ENCODE measurements at regions not wholly inside any gene's neighbourhood (a gene's known extent, or its start where the extent isn't known, plus 50 kb on each side); places are given as distances from the start of the nearest gene placed in this dataset.
A peak's percentile ranks its signal among the peaks of the same experiment; 100 is the strongest.
"Not testable (repeated sequence)": the region's sequence is repeated elsewhere in the genome, so short reads cannot be mapped to it uniquely, and the experiment has no call there.

DNA sequence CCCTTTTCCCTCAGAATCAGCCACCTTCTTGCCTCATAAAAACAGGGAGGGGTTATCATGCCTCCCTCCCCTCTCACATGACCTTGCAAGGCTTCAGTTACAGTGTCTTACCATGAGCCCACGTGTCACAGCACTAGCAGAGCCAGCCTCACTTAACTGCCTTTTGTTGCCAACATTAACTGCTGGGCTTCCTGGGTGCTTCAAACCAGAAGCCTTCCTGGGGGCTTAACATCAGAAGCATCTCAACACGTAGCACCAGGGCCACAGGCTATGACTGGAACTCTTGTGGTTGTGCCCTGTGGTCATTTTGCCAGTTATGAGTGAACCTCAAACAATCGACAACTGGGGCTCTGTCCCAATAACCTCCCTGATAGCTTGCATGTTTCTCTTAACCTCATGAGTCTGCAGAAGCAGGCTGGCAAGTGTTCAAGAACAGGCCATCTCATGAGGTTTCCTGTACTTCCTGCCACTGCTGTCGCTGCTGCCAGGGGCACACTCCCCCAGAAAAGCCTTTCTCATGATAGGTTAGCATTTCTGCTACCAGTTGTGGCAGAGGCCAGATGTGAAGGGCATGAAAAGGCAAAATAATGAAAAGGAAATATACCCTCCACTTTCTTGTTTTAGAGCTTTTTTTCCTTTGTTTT, 132.2 kb downstream of the GLUL start:
- peak; percentile 19 for DNase-seq

DNA sequence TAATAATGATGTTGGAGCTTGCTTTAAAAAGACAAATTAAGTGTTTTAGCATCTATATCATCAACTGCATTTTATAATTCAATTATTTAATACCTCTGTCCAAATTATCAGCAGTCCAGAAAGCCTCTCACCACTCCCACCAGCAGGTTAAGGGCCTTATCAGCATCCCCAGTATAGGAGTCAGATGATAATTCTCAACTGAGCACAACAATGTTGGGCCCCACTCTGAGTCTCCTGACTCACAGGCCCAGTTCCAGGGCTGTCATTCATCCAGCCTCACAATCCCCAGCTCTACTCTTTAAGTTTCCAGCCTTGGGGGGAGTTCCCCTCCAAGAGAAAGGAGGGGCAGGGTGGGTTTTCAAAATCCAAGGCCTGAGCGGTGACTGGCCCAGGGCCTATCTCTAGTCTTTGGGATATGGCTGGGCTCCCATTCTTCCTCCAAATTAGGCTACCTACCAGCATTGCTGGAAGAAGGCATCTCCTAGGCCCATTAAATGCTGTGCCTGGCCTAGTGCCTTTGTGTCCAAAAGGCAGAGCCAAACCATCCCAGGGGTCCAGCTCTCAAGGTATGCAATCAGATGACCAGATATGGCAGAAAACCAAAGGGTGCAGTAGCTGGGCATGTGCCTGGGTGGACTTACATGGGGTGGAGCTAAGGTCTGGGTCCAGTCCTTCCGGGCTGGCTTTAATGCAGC, 134.1 kb downstream of the GLUL start:
- no peak for DNase-seq

DNA sequence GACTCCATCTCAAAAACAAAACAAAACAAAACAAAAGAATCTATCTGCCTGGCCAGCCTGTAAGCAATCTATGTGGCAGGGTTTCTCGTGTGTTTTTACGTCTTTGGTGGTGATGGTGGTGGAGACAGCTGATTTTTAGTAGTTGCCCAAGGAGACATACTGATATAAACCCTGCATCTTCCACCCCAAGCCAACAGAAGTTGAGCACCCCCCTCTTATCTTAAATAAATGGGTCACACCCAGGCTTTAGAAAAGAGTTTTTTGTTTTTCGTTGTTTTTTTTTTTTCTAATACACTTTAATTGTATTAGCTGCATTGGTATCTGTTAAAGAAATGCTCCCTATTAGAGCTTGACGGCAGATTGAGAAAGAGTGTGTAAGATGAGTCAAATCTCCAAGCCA, 134.7 kb downstream of the GLUL start:
- no peak for DNase-seq

DNA sequence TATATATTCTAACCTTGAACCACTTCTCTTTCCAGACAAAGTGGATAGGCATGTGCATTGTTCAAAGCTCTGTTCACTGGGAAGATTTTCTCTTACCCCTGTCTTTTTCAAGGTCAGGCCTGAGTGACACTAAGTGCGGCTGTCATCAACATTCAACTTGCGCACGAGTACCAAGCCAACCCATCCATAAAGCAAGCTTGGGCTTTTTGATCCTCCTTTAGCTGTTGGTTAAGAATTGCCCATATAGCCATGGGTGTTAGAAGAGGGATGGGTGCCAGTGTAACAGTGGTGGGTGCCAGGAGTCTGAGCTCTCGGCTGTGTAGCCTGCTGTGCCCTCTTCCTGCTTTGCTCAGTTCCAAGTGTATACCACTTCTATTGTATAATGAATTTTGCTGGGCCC, 136.1 kb downstream of the GLUL start:
- no peak for DNase-seq

DNA sequence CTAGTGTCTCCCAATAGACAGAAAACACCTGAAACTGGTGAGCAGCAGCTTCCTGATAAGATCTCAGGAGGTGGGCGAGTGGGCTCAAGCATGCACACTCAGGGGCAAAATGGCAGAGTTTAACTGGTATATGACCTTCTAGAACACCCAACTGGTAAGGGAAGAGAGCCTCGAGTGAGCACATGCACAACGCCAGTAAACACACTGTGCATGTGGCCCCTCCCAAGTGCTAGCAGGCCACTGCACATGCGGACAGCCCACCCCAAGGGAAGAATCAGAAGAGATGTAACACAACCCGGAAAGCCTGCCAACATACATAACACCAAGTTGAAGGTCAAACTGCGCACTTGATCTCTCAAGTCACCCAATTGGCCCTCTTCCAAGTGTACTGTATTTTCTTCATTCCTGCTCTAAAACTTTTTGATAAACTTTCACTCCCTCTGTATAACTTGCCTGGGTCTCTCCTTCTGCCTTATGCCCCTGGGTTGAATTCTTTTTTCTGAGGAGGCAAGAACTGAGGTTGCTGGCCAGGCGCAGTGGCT, 138.2 kb downstream of the GLUL start:
- no peak for DNase-seq

DNA sequence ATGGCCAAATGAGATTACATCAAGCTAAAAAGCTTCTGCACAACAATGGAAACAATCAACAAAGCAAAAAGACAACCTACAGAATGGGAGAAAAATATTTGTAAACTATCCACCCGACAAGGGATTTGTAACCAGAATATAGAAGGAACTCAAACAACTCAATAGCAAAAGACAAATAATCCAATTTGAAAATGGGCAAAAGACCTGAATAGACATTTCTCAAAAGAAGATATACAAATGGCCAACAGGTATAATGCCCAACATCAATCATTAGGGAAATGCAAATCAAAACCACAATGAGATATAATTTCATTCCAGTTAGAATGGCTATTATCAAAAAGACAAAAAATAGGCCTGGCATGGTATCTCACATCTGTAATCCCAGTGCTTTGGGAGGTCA, 140.0 kb downstream of the GLUL start:
- no peak for DNase-seq

DNA sequence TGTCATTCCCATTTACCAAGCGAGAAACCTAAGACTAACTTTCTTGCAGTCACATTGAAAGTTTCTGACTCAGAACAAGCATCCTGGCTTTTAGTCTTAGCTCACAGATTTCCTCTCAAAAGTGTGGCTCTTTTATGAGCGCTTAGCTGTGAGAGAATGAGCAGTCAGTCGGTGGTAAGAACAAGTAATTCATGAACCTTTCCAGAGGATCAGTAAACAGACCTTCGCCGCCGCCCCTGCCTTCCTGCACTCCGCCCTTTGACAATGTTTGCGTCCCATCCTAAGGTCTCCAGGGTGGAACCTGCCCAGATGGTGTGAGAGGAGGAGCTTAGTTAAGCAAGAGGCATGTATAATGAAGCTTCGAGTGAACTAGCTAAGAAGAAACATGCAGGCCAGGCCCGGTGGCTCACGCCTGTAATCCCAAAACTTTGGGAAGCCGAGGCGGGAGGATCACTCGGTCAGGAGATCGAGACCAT, 142.4 kb downstream of the GLUL start:
- peak; percentile 21 for DNase-seq

DNA sequence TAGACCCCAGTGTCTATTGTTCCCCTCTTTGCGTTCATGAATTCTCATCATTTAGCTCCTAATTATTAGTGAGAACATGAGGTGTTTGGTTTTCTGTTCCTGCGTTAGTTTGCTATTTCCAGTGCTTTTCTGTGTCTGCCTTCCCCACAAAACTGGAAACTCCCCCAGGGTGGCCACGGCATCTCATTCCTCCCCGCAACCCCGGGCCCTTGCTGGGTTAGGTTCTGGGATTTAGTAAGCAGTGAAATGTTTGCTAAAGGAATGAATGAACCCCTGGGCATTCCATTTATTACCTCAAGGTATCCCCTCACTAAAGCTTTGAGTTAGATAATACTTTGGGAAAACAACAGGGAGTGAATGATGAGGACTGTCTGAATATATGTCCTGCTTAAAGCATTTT, 142.9 kb downstream of the GLUL start:
- DNase-seq: no peak

DNA sequence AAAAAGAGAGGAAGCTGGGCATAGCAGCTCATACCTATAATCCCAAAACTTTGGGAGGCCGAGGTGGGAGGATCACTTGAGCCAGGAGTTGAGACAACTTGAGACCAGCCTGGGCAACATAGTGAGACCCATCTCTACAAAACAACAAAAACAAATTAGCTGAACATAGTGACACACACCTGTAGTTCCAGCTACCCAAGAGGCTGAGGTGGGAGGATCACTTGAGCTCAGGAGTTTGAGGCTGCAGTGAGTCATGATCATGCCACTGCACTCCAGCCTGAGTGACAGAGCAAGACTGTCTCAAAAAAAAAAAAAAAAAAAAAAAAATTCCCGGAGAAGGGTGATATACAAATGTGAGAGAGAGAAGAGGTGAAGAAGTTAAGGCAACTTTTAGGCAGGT, 143.8 kb downstream of the GLUL start:
- DNase-seq: not testable (repeated sequence)

DNA sequence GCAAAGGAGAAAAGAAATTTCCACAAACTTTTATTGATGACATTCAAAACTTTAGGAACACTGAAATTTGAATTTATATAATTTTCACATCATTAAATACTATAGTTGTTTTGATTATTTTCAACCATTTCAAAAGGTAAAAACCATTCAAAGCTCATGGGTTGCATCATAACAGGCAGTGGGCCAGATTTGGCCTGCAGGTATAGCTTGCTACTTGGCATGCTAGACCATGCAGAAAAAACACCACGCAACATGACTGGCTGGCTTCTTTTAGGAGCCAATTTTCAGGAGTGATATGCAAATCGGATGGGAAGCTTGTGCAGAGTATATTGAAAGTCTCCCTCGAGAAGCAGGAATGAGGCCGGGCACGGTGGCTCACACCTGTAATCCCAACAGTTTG, 144.8 kb downstream of the GLUL start:
- no peak for DNase-seq

DNA sequence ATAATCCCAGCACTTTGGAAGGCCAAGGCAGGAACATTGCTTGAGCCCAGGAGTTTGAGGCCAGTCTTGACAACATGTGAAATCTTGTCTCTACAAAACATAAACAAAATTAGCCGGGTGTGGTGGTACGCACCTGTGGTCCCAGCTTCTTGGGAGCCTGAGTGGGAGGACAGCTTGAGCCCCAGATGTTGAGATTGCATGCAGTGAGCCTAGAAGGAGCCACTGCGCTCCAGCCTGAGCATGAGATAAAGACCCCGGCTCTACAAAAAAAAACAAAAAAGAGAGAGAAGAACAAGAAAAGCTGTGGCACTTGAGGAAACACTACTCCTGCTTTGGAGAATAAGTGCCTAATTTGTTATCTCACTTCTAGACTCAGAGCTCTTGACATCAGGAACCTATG, 146.6 kb downstream of the GLUL start:
- DNase-seq: no peak

DNA sequence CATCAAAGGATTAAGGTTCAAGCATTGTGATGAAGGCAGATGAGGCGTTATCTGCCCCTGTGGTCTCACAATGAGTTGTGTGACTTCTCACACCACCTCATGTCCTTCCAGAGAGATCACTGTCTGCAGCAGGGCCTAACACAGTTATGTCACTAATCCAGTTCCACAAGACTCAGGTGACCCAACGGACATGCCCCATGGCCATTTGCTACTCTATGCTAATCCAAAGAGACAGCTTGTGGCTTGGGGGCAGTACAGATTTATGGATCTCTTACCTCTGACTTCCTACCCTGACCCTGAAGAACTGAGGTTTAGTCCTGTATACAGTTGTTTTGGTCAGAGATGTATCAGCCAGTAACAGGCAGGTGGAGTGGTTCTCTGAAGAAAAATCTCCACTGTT, 147.1 kb downstream of the GLUL start:
- DNase-seq: no peak

DNA sequence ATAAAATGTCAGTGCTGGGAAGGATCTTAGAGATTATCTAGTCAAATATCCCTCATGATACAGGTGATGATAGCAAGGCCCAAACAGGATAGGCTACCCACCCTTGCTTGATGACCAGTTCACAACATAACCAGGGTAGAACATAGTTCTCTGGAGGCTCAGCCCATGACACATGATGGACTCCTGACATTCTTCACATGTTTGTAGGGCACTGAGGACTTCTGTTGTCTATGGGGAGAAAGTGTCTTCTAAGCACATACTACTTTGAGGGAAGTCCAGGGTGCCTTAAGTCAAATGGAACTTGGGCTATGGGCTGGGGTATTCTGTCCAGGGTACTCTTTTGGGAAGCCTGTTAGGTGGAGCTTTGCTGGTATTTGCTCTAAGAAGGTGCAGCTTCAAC, 148.9 kb downstream of the GLUL start:
- no peak for DNase-seq

DNA sequence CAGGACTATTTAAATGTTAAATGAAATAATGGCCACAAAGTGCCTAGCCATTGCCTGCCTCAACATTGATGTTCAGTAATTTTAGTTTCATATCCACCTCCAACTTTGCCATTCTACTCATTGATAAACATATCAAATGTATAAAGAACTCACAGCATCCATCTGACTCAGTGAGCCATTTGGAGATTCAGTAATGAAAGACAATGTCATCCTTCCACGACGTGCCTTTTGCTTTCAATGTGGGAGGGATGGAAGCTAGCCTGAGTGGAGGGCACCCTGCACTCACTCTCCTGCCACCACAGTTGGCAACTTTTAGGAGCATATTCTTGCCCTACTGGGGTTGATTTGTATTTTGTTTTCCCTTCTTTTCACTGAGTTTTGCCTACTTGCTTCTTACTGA, 151.5 kb downstream of the GLUL start:
- DNase-seq: no peak

DNA sequence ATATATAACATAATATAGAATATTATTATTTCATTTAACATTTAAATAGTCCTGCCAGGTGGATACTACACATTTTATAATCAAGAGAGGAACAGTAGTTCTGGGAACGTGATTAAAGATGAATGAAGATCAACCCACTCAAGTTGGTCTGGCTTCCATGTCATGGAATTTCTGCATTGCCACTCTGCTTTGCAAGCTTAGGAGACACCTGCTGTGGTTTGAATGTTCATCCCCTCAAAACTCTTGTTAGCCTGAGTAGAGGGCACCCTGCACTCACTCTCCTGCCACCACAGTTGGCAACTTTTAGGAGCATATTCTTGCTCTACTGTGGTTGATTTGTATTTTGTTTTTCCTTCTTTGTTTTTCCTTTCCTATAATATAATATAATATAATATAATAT, 153.2 kb downstream of the GLUL start:
- no peak for DNase-seq

DNA sequence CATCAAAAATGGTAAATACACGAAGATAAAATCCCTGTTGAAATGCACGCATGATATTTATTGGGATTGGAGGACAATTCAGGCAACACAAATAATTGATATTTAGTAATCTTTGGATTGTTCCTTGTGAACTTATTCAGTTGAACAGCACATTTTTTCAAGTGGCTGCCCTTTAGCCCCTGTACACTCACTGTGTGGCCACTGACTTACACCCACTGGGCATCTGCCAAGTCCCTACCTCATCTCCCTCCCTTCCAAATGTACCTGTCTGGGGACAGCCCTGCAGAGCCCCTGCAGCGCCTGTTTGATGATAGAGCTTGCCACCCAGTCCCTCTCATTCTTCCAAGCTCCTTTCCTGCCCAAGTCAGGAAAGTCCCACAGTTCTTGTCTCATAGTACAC, 154.3 kb downstream of the GLUL start:
- DNase-seq: no peak

DNA sequence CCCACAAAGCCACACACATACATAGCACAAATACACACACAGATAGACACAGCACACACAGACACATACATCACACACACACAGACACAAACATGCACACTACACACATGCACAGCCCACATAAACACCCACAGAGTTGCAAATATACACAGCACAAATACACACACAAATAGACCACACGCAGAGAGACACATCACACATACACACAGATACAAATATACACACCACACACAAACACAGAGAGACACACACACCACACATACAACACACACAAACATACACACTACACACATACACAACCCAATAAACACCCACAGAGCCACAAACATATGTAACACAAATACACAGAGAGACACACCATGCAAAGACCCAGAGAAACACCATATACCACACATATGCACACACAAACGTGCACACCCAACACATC, 154.9 kb downstream of the GLUL start:
- DNase-seq: no peak

DNA sequence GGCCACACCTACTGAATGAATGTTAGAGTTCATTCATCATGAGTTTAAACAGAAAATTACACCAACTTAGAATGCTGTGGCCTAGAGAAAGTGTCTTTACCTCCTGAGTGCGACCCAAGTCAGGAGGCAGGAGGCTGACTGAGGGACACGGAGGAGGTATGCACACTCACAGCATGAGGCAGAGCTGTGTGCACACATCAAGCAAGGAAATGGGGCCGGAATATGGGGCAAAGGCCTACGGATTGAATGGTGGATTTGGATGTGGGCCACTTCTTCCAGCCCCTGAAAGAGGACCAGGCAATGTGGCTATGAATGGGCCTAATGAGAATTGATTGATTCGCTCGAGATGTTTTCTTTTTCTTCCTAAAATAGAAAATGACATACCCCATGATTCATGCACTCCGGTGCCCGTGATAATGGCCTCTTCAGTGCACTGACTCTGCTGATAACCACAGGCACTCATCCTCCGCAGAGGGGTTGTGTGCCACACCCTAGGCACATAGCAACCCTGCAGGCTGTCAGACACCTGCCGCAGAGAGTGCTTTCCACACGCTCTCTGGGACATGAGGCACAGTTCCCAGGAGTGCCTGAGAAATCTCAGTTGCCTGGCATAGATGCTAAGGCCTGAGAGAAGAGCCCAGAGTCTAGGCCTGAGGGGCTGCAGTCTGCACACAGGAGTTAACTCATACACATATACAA, 155.5 kb downstream of the GLUL start:
- DNase-seq: no peak

DNA sequence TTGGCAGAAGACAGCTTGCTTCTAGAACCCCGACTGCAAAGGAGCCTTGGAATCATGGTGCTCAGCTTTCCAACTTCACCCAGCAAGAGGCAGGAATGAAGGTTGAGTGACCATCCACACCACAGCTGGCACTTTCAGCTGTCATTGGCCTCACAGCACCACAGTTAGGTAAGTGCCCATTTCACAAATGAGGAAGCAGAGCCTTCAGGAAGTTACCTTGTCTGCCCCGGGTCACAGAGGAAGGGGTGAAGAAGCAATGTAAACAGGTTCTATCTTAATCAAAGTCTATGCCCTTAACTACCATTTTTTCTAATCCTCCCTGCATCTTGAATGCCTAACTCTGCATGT, 156.0 kb downstream of the GLUL start:
- no peak for DNase-seq

DNA sequence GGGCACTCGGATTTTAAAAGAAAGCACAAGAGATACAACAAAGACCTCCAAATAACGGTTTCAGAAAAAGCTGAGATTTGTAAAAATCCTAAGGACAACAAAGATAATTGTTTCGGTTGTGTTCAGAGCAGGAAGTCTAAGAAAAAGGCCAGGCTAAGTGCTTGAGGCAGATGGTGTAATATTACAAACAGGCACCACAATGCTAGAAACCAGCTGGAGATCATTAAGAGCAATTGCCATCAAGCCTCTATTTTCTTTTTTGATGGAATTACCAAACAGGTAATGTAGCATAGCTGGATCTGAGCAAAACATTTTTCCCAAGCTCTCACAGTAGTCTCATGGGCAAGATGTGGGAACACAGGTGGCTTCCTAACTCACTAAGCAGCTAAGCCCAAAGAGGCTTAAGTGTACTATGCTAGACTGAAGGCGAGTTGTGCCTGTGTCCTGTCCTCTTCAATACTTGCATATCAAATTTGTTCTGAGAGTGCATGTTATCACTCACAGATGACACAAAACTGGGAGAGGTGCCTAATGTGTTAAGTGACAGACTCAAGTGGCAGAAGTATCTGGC, 161.6 kb downstream of the GLUL start:
- DNase-seq: no peak

DNA sequence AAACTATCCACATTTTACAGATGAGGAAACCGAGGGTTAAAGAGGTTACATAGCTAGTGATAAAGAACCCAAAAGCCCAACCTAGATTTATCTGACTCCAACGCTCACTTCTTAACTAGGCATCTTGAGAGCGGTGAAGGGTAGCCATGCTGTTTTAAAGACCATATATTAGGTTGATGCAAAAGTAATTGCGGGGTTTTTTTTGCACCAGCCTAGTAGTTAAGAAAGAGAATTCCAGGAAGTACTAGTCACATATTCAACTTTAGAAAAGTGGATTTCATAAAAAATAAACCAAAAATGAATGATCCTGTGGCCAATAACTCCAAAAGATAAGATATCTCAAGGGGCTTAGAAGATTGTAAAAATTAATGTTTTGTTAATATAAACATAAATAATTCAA, 162.1 kb downstream of the GLUL start:
- DNase-seq: no peak

DNA sequence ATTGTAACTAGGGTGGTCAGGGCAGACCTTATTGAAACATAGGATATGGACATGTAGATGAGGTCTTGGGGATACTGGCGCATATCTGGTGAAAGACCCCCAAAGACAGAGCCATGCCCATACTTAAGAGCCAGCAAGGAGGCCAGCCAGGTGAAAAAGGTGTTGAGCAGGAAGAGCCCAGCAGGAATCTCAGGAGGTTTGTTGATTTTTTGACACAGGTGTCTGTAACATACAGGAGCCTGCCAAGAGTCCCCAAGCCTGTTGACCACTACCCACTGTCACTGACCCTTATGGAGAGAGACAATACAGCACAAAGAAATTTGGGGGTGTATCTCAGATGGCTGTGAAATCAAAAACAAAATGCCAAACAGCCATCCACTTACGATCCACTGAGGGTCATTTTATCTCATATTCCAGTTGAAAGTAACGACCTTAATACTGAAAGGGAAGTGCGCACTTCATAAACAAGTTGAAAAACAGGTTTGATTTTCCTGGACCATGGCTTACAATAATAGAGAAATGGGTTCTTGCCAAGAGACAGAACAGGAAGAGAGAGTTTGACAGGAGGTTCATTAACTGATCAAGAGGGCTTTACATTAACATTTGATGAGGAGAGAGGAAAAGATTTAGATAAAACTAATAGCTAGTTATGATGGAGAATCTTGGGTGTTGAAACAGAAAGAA, 163.6 kb downstream of the GLUL start:
- no peak for DNase-seq

DNA sequence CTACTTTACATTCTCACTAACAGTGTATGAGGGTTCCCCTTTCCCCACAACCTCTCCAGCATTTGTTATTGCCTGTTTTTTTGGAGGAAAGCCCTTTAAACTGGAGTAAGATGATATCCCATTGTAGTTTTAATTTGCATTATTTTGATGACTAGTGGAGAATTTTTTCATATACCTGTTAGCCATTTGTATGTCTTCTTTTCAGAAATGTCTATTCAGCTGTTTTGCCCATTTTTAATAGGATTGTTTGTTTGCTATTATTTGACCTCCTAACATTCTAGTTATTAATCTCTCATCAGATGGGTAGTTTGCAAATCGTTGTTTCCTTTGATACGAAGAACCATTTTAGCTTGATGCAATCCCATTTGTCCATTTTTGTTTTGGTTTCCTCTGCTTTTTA, 165.0 kb downstream of the GLUL start:
- no peak for DNase-seq

All from activated naive CD4-positive, alpha-beta T cell treated with anti-CD3 and anti-CD28 coated beads, Interleukin-2, amount 50 U/mL, for 16 hours (primary cell).